NCI-H82 treated with DMSO at 0.1 percent for 48 hours (cell line): ENCODE measurements at regions not wholly inside any gene's neighbourhood (a gene's known extent, or its start where the extent isn't known, plus 50 kb on each side); places are given as distances from the start of the nearest gene placed in this dataset.
"Not testable (repeated sequence)": the region's sequence is repeated elsewhere in the genome, so short reads cannot be mapped to it uniquely, and the experiment has no call there.

Source experiments
- DNase-seq: peaks from one replicate; lab custom pipeline; 2025; ENCODE audit not compliant: unreplicated experiment; lab: John Stamatoyannopoulos, UW

DNA sequence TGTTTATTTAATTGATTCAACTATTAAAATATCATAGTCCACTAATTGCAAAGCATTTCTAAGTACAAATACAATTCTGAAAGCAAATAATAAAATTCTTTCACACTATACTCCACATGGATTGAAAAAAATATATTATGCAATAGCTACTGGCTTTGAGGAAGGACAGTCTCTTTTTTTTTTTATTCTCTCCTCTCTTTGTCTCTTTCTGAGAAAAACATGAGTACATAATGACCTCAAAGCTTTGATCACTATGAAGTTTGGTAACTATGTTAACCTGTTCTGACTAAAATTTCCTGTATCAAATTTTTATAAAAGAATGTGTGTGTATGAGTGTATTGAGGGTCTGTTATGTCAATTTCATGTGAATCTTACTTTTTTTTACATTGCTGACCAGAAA is 96.2 kb downstream of the RGS2 start:
- DNase-seq = no peak

GRCh38 chr1:192906334-192906733 is 97.5 kb downstream of the RGS2 start:
- no peak for DNase-seq

DNA sequence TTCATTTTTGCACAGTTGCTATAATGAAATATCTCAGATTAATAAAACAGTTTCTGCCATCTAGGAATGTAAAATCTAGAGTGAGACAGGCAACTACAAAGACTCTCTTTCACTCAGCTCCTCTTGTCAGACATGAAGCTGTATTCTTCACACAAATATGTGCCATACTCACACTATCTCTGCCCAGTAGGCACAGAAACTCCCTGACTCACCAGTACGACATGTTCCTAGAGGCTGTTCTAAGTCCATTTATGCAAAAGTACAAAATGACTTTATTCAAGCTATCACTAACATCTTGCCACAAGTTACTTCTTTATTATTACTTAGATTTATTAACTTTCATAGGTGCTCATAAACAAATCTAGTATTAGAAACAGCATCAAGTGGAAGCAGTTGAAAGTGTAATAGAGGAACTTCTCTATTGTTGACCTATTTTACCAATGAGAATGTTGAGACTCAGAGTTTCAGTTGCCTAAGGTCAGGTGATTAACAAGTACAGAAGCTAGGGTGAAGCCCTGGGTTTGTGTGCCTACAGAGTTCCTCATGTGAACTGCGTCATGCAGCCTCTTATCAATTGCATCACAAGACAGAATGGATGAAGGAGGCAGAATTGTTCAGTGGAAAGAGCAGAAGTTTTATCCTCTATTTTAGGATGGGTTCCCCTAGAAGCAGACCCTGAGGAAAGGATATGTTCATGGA is 98.9 kb downstream of the RGS2 start:
- DNase-seq = no peak

DNA sequence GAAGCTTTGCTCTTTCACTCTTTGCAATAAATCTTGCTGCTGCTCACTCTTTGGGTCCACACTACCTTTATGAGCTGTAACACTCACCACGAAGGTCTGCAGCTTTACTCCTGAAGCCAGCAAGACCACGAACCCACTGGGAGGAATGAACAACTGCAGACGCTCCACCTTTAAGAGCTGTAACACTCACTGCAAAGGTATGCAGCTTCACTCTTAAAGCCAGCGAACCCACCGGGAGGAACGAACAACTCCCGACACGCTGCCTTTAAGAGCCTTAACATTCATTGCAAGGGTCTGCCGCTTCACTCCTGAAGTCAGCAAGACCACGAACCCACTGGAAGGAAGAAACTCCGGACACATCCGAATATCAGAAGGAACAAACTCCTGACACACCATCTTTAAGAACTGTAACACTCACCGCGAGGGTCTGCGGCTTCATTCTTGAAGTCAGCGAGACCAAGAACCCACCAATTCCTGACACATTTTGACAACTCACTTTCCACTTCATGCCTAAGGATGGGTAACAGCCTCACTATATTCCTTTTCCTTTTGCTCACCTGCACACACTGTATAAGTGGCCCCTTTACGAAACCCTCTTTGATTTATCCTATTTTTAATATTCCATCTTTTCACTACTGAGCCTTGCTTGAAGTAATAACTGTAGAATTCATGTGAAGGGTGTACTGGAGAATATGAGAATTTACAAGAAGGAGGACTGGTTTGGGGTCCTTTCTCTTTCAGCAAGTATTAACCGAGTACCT is 103.2 kb downstream of the RGS2 start:
- not testable (repeated sequence) for DNase-seq

GRCh38 chr1:192913683-192914082 is 104.8 kb downstream of the RGS2 start:
- DNase-seq = no peak

DNA sequence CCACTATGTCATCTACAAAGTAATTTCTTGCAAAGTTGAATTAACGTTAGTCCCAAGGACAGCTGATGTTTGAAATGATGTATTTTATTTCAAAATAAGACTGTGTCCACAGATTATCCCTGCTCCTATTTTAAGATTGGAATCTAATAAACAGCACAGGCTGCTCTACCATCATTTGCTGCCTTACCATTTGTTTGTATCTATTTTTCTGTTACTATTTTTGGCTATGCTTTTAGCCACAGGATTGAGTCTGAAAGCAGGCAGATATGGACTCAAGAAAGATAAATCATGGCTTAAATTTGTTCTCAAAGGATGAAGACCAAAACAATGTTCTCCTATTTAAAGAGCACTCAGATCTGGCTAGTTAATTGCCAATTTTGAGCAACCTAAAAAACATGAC is 105.3 kb downstream of the RGS2 start:
- DNase-seq = no peak

DNA sequence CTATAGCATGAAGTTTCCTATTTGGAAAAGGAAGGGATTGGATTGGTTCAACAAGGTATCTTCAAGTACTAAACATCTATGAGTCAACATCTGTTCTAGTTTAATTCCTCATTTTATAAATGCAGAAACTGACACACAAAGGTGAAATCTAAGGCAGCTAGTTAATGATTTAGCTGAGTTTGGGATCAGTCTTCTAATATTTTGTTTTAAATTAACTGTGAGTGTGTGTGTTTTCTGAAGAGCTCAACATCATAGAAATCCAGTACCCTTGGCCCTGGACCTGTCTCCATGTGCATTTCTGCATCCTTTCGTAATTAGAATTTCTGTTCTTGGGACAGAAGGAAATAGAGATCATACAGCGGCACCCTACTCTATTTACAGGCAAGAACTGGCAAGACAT is 105.9 kb downstream of the RGS2 start:
- no peak for DNase-seq

- DNase-seq = no peak
Observed at GRCh38 chr1:192916021-192916420, 107.2 kb downstream of the RGS2 start.

- DNase-seq = no peak
Observed at GRCh38 chr1:192918259-192918658, 109.4 kb downstream of the RGS2 start.

DNA sequence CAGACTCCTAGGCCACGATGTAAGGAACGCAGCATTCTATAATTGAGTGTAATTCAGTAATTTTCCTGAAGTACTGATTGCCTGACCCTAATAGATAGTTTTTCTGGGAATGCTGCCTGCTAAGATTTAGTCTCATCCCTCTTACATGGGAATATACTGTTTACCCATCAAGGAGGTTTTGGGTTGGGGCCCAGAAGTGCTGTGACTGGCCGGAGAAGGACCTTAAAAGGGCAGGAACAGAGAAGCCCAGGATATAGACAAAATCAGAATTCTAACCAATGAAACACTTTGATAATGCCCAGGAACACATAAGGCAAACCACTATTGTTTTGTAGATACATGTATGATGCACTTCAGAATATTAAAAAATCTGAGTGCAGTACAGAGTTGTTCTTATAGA is 111.6 kb downstream of the RGS2 start:
- DNase-seq = no peak

- no peak for DNase-seq
Observed at GRCh38 chr1:192925609-192926008, 116.8 kb downstream of the RGS2 start.

GRCh38 chr1:192926736-192927135 is 117.9 kb downstream of the RGS2 start:
- DNase-seq = no peak

- no peak for DNase-seq
Observed at GRCh38 chr1:192927496-192927895, 118.7 kb downstream of the RGS2 start.

DNA sequence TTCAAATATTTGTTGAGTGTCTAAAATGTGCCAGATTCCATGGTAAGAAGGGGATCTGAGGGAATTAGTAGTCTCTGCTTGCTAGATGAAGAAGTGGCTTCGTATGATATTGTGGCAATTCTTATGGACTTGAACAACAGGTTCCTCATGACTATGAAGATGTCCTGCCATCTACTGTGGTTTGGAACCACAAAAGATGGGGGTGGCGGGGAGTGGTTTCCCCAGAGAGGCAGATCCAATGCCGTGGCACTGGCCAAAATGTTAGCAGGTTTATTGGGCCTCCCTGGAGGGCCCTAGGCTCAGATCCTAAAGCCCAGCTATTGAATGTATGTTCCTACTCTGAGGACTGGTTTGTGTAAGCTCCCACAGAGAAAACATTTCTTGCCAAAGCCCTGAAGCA is 120.8 kb downstream of the RGS2 start:
- DNase-seq = no peak

DNA sequence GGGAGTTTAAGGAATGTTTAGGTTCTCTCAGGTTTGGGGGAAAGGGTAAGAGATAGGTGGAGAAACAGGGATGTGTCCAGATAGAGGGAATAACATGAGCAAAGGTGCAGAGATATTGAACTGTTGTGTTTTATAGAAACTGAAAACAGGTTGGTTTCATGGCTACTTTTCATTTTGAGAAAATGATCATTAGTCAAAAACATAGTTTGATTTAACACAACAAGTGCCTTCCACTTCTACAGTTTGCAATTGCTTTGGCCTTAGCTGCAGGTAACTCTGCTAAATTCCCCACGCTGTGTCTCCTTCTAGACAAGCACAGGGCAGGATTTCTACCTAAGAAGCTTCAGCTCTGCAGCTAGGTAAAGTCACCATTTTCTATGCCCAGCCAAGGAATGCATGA is 124.9 kb downstream of the RGS2 start:
- no peak for DNase-seq

DNA sequence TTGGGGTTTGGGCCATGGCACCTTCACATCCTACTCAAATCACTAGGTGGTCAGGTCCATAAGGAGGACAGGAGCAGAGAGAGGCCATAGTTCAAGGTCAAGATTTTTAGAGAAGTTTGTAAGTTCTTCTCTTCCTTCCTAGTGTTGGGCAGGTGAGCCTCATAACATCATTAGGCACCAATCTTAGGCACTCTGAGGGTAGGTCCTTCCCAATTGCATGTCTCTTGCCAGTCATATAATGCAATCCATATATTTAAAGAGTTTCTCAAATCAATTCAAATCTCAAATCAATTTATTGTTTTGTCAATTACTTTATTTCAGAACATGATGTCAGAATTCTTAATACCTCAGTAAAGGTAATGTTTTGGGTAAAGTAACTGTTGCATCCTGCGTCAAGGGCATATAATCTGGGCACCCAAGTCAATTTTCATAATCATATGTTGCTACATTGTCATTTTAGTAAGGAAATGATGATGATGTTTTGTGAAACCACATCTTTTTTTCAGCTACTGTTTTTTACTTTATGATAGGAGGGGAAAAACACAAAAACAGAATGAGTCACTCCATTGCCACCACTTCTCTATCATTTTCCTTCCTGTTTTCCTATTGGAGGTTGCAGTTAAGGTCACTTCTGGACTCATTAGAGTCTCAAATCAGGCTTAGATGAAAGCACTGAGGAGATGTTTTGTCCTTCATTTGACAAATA is 122.7 kb downstream of the UCHL5 start:
- DNase-seq = no peak

DNA sequence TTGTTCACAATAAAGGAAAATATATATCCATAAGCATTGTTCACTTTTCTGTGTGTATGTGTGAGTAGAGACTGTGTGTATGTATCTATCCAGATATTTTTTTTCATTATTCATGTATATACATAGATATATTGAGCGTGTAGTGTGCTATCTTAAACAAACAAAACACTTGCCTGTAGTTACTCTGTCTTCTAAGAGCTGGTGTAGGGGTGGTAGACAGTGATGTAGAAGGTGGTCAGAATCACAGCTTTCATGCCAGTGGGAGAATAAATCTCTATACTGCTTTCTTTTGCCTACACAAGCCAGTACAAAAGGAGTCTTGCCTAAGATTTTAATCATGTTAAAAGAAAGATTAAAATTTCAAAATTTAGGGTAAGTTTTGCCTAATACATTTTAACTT is 122.0 kb downstream of the UCHL5 start:
- no peak for DNase-seq

DNA sequence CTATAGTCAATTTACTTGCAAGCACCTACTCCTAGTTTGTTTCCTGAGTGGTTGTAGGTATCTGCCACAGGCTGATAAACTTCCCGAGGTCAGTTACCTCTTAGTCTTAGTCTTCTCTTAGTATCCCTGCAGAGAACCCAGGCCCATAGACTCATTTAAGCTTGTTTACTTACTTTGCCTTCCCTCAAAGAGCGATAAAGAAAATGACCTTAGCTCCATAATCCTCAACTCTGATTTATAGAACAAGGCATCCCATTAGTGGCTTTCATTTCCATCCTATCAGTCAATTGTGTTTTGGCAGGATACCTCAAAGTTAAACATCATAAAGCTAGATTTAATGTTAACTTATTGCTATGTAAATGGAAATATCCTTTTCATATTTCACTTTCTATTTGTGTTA is 119.7 kb downstream of the UCHL5 start:
- DNase-seq = peak; percentile 98

- no peak for DNase-seq
Observed at GRCh38 chr1:192940658-192941057, 118.5 kb downstream of the UCHL5 start.

- no peak for DNase-seq
Observed at GRCh38 chr1:192941722-192942411, 117.3 kb downstream of the UCHL5 start.

GRCh38 chr1:192943108-192943507 is 116.1 kb downstream of the UCHL5 start:
- no peak for DNase-seq

DNA sequence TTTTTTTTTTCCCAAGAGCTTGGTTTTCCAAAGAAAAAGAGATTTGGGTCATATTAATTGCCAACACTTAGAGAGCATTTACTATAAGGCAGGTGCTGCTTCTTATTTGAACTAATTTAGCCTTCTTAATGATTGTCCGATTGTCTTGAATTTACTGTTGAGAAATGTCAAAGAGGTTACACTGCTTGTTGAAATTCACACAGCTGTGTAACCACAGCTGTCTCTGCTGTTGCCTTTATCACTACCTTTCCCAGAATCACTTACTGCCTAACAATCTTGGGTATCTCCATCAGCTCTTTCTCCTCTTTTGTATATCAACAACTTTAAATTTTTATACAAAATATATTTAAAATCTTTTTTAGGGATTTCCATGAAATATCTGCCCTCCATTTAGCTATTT is 115.6 kb downstream of the UCHL5 start:
- DNase-seq = no peak
